CD8-positive, alpha-beta memory T cell (primary cell): ENCODE measurements at regions not wholly inside any gene's neighbourhood (a gene's known extent, or its start where the extent isn't known, plus 50 kb on each side); places are given as distances from the start of the nearest gene placed in this dataset.

ENCODE experiments used
- CTCF ChIA-PET: fragments of 350-600 bp; sonication (Branson Sonifier 250); formaldehyde crosslinking; loops from one replicate; lab custom pipeline; 2021; ENCODE audit warnings: antibody characterized with exemption; lab: Charles Lee
- POLR2A ChIA-PET: fragments of 350-600 bp; sonication (Branson Sonifier 250); formaldehyde crosslinking; loops from one replicate; lab custom pipeline; 2021; ENCODE audit warnings: antibody characterized with exemption; lab: Charles Lee
- DNase-seq, 5 donors: peaks; one replicate each; pipeline versions ENCODE4 v3.0.0 to v3.0.0-alpha.2; 2020 to 2022; ENCODE audit warnings: mixed read lengths in 1 of 5
- H3K27ac ChIP-seq: one replicate; pipeline ENCODE4 v1.7.0; 2013; ENCODE audit warnings: low read depth, mild to moderate bottlenecking, low read length, moderate library complexity
- H3K27me3 ChIP-seq: 2 replicates; pipeline ENCODE4 v1.7.0; 2013; ENCODE audit warnings: low read length, mild to moderate bottlenecking; ENCODE audit not compliant: insufficient read depth, poor library complexity, severe bottlenecking
- H3K36me3 ChIP-seq: 2 replicates; pipeline ENCODE4 v1.7.0; 2013; ENCODE audit warnings: mild to moderate bottlenecking, low read length, moderate library complexity; ENCODE audit not compliant: insufficient read depth
- H3K4me1 ChIP-seq: 2 replicates; pipeline ENCODE4 v1.7.0; 2013; ENCODE audit warnings: mild to moderate bottlenecking, low read length, moderate library complexity; ENCODE audit not compliant: insufficient read depth
- H3K4me3 ChIP-seq: 2 replicates; pipeline ENCODE4 v1.7.0; 2013; ENCODE audit warnings: mild to moderate bottlenecking, low read length
- H3K9me3 ChIP-seq: 2 replicates; pipeline ENCODE4 v1.7.0; 2013; ENCODE audit warnings: mild to moderate bottlenecking, low read length
- H3K27ac Mint-ChIP-seq, 8 donors: one replicate each; pipeline ENCODE4 v1.8.0; 2020 to 2021; ENCODE audit warnings: mixed read lengths in 8 of 8, mild to moderate bottlenecking in 6 of 8, inconsistent platforms in 3 of 8, moderate library complexity in 3 of 8
- H3K27me3 Mint-ChIP-seq, 2 donors: one replicate each; pipeline ENCODE4 v1.8.0; 2020 to 2021; ENCODE audit warnings: mixed read lengths in 2 of 2, mild to moderate bottlenecking in 1 of 2, moderate library complexity in 1 of 2
- H3K36me3 Mint-ChIP-seq, 3 donors: one replicate each; pipeline ENCODE4 v1.8.0; 2020 to 2021; ENCODE audit warnings: mixed read lengths in 3 of 3, inconsistent platforms in 1 of 3, mild to moderate bottlenecking in 1 of 3
- H3K4me1 Mint-ChIP-seq, 3 donors: one replicate each; pipeline ENCODE4 v1.8.0; 2020 to 2021; ENCODE audit warnings: mixed read lengths in 3 of 3, inconsistent platforms in 1 of 3, mild to moderate bottlenecking in 1 of 3
- H3K4me3 Mint-ChIP-seq, 7 donors: one replicate each; pipeline ENCODE4 v1.8.0; 2020 to 2021; ENCODE audit warnings: mixed read lengths in 7 of 7, mild to moderate bottlenecking in 6 of 7, moderate library complexity in 4 of 7, inconsistent platforms in 2 of 7
- H3K9me3 Mint-ChIP-seq, 5 donors: one replicate each; pipeline ENCODE4 v1.8.0; 2020 to 2022; ENCODE audit warnings: mixed read lengths in 5 of 5, mild to moderate bottlenecking in 3 of 5, moderate library complexity in 2 of 5, inconsistent platforms in 1 of 5

DNA sequence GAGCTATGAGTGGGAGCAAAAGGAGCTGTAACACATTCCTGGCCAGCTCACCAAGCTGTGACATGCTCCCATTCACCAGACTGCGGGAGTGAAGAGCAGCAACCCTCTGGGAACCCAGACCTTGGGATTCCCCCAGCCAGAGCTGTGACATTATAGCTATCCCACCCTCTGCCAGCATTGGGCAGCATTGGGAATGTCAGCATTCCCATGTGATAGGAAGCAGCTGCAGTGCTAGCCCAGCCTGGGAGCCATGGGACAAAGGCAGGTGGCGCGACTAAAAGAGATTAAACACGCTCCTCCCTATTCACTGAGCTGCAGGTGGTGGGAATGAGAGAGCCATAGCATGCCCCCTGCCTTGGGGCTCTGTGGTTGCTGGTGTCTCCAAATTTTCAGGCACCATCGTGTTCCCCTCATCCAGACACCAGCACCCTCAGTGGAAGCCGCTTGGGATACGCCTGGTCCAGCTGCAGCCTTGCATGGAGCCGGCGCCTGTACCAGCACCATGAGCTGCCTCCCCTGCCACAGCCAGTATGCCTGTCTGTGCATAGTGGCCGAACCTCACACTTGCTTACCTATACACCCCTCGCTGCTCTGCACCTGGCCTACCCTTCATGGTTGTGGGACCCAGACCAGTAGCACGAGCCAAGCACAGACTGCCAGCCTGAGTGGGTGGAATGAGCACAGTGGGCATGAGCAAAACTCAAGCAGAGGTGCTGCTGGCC is 695.6 kb upstream of the GCFC2 start:
- POLR2A ChIA-PET, result no interaction called here
- CTCF ChIA-PET, result no interaction called here
- Histone ChIP-seq H3K36me3 (no peaks in the 10 kb centered on the region), H3K27ac (no peak overlapping the region), H3K4me3 (no peak overlapping the region), H3K9me3 (no peaks in the 10 kb centered on the region), H3K4me1 (no peaks in the 10 kb centered on the region), H3K27me3 (no peaks in the 10 kb centered on the region)
- Mint-ChIP-seq H3K36me3 (no peaks in the 10 kb centered on the region), H3K9me3 (peaks cover 5 to 18% (median 13%) of the 10 kb centered on the region in 5 donors), H3K27ac (no peak overlapping the region), H3K4me1 (no peaks in the 10 kb centered on the region), H3K4me3 (no peak overlapping the region), H3K27me3 (no peaks in the 10 kb centered on the region)
- no peak for DNase-seq

DNA sequence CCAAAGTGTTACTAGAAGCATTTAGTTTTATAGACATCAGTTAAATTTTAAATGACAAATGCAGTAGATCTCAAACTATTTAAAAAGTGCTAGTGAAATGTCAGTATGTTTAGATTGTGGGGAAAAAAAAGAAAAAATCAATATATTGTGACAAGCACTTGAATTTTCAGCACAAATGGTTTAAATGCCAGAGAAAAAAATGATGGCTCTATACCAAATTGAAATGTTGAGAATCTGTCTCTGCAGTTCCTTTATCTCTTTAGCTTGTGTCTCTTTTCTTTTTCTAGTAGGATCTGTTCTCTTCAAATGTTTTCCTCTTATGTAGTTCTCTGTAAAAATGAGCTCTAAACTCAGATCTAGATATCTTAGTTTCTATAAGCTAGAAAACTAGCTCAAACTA is 682.6 kb upstream of the GCFC2 start:
- DNase-seq, result no peak
- Histone ChIP-seq H3K4me1 (no peaks in the 10 kb centered on the region), H3K27ac (no peak overlapping the region), H3K36me3 (no peaks in the 10 kb centered on the region), H3K27me3 (no peaks in the 10 kb centered on the region), H3K9me3 (no peaks in the 10 kb centered on the region), H3K4me3 (no peak overlapping the region)
- Mint-ChIP-seq H3K4me3 (no peak overlapping the region), H3K9me3 (peaks cover 4 to 35% (median 13%) of the 10 kb centered on the region in 5 donors), H3K27me3 (no peaks in the 10 kb centered on the region), H3K4me1 (no peaks in the 10 kb centered on the region), H3K36me3 (no peaks in the 10 kb centered on the region), H3K27ac (no peak overlapping the region)
- ChIA-PET CTCF (no interaction called here), POLR2A (no interaction called here)

DNA sequence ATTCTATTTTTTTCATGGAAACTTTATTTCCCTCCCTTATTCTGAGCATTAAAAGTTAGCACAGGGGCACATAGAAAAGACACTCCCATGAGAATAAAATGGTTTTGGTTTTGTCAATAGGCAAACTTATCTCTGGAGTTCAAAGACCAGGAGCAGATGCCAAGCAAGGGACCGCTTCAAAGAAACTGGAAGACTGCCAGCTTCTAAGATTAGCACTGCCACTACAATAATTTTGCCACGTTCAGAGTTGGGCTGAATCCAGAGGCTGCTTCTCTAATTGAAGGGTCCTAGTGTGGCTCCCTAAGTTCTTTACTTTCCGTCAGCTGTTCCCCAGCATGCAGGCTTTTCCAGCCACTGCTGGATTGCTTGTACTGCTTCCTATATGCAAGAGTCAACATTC is 681.0 kb upstream of the GCFC2 start:
- DNase-seq, result no peak
- Mint-ChIP-seq H3K27ac (no peak overlapping the region), H3K27me3 (no peaks in the 10 kb centered on the region), H3K4me3 (no peak overlapping the region), H3K36me3 (no peaks in the 10 kb centered on the region), H3K4me1 (no peaks in the 10 kb centered on the region), H3K9me3 (peaks cover 8 to 41% (median 10%) of the 10 kb centered on the region in 5 donors)
- Histone ChIP-seq H3K4me1 (no peaks in the 10 kb centered on the region), H3K27me3 (no peaks in the 10 kb centered on the region), H3K4me3 (no peak overlapping the region), H3K27ac (no peak overlapping the region), H3K9me3 (no peaks in the 10 kb centered on the region), H3K36me3 (no peaks in the 10 kb centered on the region)
- POLR2A ChIA-PET, result no interaction called here
- CTCF ChIA-PET, result no interaction called here

DNA sequence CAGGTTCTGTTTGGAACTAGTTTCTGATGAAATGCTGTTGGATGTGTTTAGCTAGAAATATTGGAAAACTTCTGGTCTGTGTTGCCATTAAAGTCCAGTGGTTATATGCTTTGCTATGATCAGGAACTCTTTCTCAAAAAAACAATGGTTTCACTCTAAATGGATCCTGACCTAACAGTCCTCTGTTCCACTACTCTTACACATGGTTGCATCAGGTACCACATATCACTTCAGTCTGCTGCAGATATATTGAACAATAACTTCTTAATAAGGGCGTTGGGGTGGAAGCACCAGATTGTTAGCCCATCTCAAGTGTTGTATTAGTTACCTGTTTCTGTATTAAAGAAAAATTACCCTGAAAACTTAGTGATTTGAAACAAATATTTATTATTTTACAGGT is 676.6 kb upstream of the GCFC2 start:
- no peaks in the 10 kb centered on the region for H3K9me3 ChIP-seq
- peaks cover 7 to 28% (median 11%) of the 10 kb centered on the region in 5 donors for H3K9me3 Mint-ChIP-seq
- no peak overlapping the region for H3K4me3 Mint-ChIP-seq
- no peak overlapping the region for H3K27ac ChIP-seq
- POLR2A ChIA-PET, result no interaction called here
- no peak for DNase-seq
- H3K36me3 Mint-ChIP-seq, result no peaks in the 10 kb centered on the region
- no peaks in the 10 kb centered on the region for H3K36me3 ChIP-seq
- no peak overlapping the region for H3K27ac Mint-ChIP-seq
- no peaks in the 10 kb centered on the region for H3K4me1 Mint-ChIP-seq
- no peaks in the 10 kb centered on the region for H3K27me3 Mint-ChIP-seq
- CTCF ChIA-PET, result no interaction called here
- H3K4me1 ChIP-seq, result no peaks in the 10 kb centered on the region
- no peak overlapping the region for H3K4me3 ChIP-seq
- no peaks in the 10 kb centered on the region for H3K27me3 ChIP-seq

DNA sequence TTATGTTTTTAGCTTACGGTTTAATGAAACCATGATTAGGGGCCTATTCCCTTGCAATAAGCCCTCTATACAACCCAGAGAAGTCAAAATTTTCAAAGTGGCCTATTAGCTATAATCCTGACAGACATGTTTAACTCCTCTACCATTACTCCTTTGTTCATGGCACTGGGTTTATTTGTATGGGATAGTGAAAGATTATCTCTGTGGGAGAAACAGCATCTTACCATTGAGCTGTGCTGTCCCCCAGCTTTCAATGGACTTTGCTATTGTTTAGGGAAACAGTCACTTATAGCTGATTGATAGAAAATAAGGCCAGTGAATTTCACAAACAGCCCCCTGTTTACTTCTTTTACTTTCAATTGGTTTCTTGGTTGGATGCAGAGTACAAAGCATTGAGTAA is 675.2 kb upstream of the GCFC2 start:
- no peak overlapping the region for H3K4me3 ChIP-seq
- DNase-seq, result no peak
- H3K9me3 Mint-ChIP-seq, result peaks cover 7 to 22% (median 11%) of the 10 kb centered on the region in 5 donors
- H3K27me3 ChIP-seq, result no peaks in the 10 kb centered on the region
- ChIA-PET POLR2A (no interaction called here), CTCF (no interaction called here)
- H3K27ac ChIP-seq, result no peak overlapping the region
- no peaks in the 10 kb centered on the region for H3K4me1 Mint-ChIP-seq
- H3K9me3 ChIP-seq, result no peaks in the 10 kb centered on the region
- H3K36me3 ChIP-seq, result no peaks in the 10 kb centered on the region
- no peak overlapping the region for H3K4me3 Mint-ChIP-seq
- H3K4me1 ChIP-seq, result no peaks in the 10 kb centered on the region
- no peaks in the 10 kb centered on the region for H3K27me3 Mint-ChIP-seq
- no peaks in the 10 kb centered on the region for H3K36me3 Mint-ChIP-seq
- no peak overlapping the region for H3K27ac Mint-ChIP-seq

DNA sequence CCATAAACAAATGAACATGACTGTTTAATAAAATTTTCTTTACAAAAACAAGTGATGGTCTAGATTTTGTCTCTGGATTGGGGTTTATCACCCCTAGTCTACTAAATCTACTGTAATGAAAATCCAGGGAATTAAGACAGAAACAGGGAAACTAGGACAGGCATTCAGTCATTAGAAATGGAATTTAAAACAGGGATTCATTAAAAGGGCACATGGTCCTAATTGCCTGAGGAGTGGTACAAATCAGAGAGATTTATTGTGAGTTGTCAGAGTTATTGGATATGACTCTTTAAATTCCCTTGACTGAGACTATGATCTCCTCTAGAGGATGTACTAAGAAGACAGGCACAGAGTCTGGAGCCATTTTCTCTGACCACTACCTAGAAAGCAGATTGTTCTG is 670.9 kb upstream of the GCFC2 start:
- Histone ChIP-seq H3K36me3 (no peaks in the 10 kb centered on the region), H3K27me3 (no peaks in the 10 kb centered on the region), H3K9me3 (no peaks in the 10 kb centered on the region), H3K4me1 (no peaks in the 10 kb centered on the region), H3K4me3 (no peak overlapping the region), H3K27ac (no peak overlapping the region)
- POLR2A ChIA-PET, result no interaction called here
- H3K4me1 Mint-ChIP-seq, result no peaks in the 10 kb centered on the region
- no peak for DNase-seq
- peaks cover 4 to 19% (median 5%) of the 10 kb centered on the region in 5 donors for H3K9me3 Mint-ChIP-seq
- H3K27me3 Mint-ChIP-seq, result peaks cover 0 to 1% of the 10 kb centered on the region in 2 donors
- no peaks in the 10 kb centered on the region for H3K36me3 Mint-ChIP-seq
- no peak overlapping the region for H3K27ac Mint-ChIP-seq
- no peak overlapping the region for H3K4me3 Mint-ChIP-seq
- CTCF ChIA-PET, result no interaction called here

DNA sequence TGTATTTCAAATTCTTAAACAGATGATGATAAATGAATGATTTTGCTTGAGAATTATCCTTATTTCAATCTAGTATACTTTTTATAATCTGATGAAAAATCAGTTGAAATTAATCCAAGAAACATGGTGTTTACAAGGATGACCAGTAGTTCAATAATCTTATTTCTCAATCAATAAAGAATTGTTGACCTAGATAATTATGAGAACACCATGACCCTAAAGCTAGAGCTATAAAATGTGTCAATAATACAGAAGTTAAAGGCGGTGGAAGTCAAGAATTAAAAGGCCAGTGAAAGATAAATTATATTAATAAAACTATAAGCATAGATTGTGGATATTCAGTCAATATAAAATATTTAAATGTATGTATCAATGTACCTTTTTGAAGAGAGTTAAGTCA is 667.4 kb upstream of the GCFC2 start:
- POLR2A ChIA-PET, result no interaction called here
- Mint-ChIP-seq H3K9me3 (peaks cover 1 to 15% (median 5%) of the 10 kb centered on the region in 5 donors), H3K27ac (no peak overlapping the region), H3K4me1 (no peaks in the 10 kb centered on the region), H3K27me3 (peaks cover 0 to 1% of the 10 kb centered on the region in 2 donors), H3K4me3 (no peak overlapping the region), H3K36me3 (no peaks in the 10 kb centered on the region)
- H3K36me3 ChIP-seq, result no peaks in the 10 kb centered on the region
- no peak for DNase-seq
- H3K4me3 ChIP-seq, result no peak overlapping the region
- CTCF ChIA-PET, result no interaction called here
- H3K27ac ChIP-seq, result no peak overlapping the region
- no peaks in the 10 kb centered on the region for H3K27me3 ChIP-seq
- no peaks in the 10 kb centered on the region for H3K4me1 ChIP-seq
- H3K9me3 ChIP-seq, result no peaks in the 10 kb centered on the region

DNA sequence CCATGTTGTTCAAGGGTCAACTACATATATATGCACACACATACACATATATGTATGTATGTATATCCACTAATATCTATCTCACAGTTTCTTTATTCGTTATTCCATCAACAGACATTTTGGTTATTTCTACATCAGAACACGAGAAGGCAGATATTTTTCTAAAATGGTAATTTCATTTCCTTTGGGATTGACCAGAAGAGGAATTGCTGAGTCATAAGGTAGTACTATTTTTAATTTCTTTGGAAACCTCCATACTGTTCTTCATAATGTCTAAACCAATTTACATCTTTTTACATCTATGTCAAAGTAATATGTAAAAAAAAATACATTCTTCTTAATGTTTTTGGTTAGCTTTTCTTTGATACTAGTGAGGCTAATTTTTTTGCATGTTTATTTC is 630.7 kb upstream of the GCFC2 start:
- no peak overlapping the region for H3K27ac ChIP-seq
- CTCF ChIA-PET, result no interaction called here
- no peak overlapping the region for H3K27ac Mint-ChIP-seq

More for the DNA sequence above, 630.7 kb upstream of the GCFC2 start:
- H3K4me3 ChIP-seq, result no peak overlapping the region
- Mint-ChIP-seq H3K36me3 (no peaks in the 10 kb centered on the region), H3K9me3 (peaks cover 5 to 25% (median 13%) of the 10 kb centered on the region in 5 donors), H3K4me3 (no peak overlapping the region), H3K4me1 (no peaks in the 10 kb centered on the region), H3K27me3 (no peaks in the 10 kb centered on the region)
- H3K4me1 ChIP-seq, result no peaks in the 10 kb centered on the region
- H3K9me3 ChIP-seq, result no peaks in the 10 kb centered on the region
- H3K27me3 ChIP-seq, result no peaks in the 10 kb centered on the region
- H3K36me3 ChIP-seq, result no peaks in the 10 kb centered on the region
- no peak for DNase-seq
- POLR2A ChIA-PET, result no interaction called here
